Right lobe of liver (tissue), 4 donors: ENCODE measurements at regions not wholly inside any gene's neighbourhood (a gene's known extent, or its start where the extent isn't known, plus 50 kb on each side); places are given as distances from the start of the nearest gene placed in this dataset.

Experiments
- CTCF ChIP-seq, 4 donors: fragments of 200-600 bp in 3 of 4; fragments of 450-650 bp in 1 of 4; IDR thresholded peaks; one replicate each; pipeline versions ENCODE4 v1.5.1 to v1.8.0; 2016 to 2022; ENCODE audit warnings: antibody characterized with exemption in 4 of 4, mild to moderate bottlenecking in 2 of 4
- POLR2A ChIP-seq: fragments of 450-650 bp; IDR thresholded peaks from one replicate; pipeline ENCODE4 v1.6.1; 2017; ENCODE audit warnings: antibody characterized with exemption, mild to moderate bottlenecking
- donor health status: DM: no; HTN: no; CAD: no.
- donor health status: DM: no; HTN: no; CAD: no.
- donor health status: DM: no; HTN: yes; CAD: no.

- no peak for TF ChIP-seq CTCF (IDR thresholded peaks at IDR 0.05)
- no peak for TF ChIP-seq POLR2A
Measured at GRCh38 chrX:21167011-21167410, 207.2 kb upstream of the CNKSR2 start.
